ENCODE measurements at regions not wholly inside any gene's neighbourhood (a gene's known extent, or its start where the extent isn't known, plus 50 kb on each side); places are given as distances from the start of the nearest gene placed in this dataset.
"Not testable (repeated sequence)": the region's sequence is repeated elsewhere in the genome, so short reads cannot be mapped to it uniquely, and the experiment has no call there.

DNA sequence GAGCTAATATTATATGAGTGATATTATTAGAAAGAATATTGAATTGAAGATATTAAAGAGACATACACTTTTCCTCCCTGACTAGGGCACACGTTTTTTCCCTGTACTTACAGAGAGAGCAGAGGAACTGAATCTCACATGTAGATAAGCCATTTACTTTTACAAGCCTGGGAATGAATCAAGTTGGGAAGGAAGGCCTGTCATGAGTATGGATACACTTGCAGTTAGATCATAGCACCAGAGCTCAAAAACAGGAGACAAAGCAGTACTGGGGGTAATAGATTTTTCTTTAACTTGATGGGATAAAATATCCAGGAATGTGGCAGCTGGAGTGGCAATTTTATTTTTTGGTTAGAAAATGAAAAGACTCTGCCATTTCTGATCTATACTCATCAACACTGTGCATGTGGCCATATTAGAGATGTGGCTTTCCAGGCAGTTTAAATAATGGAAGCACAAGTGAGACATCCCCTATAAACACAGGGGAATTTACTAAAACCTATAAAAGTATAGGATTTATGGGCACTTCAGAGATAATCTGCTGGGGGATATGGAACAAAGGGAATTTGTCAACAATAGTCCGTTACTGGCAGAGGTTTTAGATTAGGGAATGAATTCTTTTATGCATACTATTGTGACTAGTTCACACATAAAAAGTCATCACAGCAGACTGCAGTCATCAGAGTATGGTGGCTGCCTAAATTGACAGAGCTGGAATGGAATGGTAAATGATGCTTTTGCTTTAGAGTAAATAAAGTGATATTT is 657.7 kb upstream of the MBL2 start:
- DNase-seq, result no peak

DNA sequence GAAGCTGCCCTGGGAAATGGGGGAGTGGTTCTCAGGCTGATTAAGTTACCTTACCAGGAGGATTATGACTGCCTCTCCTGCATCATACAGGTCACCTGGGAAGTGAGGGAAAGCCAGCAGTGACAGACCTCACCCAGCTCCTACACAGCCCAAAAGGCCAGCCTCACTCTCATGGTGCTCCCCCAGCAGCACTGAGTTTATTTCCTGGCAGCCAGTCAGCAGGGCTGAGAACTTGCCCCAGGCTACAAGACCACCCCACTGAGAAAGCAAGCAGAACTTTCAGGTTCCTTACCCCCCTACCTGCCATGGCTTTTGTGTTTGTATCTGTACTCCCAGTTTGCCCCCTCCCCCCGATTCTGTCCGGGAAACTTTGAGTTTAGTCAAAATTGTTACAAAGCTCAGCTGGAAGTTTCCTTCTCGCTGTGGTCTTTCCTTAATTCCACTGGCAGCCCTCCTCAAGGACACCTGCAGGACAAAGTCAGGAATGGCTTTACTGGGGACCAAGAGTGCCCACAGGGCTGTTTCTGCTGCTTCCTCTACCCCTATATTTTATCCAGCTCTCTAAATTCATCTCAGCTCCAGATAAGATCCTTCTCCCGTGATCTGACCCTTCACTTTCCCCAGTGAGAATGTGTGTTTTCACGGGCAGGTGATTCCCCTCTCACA is 649.8 kb upstream of the MBL2 start:
- no peak for DNase-seq

DNA sequence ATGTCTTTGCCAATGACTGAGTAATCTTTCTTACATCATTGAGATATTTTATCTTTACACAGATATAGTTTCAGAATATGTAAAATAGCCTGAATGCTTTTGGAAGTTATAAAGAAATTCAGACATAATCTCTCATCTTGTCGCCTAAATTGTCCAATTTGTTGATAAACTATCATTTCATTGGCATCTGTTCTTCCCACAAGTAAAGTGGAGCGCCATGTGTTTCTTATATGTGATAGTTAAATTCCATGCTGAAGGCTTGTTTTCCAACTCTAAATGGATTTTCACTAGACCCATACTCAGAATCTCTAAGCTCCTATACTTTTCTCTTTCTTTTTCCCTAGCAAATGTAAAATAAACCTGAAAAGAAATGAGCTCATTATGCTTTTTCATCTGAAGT is 640.1 kb upstream of the MBL2 start:
- DNase-seq, result no peak

DNA sequence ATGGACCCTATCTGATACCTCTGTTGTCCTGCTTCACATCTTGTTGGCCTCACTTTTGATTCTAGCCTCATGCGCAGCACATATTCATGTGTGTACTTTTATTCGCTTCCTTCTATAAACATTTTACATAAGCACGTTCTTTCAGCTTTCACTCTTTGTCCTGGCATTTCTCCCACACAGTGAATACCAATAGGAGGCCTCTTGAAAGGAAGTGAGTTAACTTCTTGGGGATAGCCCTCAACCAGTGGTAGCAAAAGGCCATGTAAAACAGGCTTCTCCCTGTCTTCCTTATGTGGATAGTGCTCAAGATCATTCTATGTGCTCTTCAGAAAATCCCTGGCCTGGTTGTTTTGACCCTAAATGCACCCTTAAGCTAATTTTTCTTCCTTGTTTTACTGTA is 633.9 kb upstream of the MBL2 start:
- no peak for DNase-seq

DNA sequence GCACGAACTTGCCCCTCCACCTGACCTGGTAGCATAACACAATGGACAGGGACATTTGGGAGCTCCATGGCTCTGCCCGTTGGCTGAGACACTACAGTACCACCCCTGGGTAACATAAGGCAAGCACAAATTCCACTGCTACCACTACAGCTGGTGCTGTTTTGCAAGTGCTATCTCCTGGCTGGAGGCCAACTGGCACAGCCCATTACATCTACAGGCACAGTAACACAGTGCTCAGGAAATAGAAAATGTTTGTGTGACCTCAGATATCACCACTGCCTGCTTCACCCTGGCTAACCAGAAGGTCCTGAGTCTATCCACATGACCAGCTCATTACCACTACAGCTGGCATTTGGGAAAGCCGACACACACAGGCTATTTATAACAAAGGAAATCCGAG is 631.1 kb upstream of the MBL2 start:
- no peak for DNase-seq

DNA sequence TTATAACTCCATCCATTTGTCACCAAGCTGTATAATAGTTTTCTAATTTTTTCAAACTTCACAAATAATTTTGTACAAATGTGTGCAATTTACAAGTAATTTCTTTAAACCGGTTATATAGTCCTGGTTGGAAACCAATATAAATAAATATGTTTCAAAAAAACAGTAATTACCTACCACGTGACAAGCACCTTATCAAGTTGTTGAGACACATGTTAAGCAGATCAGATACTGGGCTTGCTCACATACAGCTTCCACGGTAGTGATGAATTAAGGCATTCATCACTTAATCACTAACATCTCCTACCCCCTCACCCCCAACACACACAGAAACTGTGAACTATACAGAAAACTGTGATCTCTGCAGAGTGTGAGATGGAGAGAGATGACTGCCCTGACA is 630.0 kb upstream of the MBL2 start:
- DNase-seq, result no peak

DNA sequence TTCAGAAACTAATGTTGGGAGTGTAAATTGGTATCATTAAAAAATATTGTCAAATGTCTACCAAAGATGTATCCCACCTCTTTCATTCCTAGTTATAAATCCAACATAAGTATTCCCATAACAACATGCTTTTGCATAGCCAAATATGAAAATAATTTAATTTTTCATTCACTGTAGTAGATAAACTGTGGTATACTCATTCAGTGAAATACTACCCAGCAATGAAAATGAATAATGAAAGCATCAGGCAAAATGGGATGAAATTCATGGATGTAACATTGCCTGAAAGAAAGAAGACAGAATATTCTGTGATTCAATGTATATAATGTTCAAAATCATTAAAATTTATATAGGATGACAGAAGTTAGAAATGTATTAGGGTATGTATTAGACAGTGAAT is 629.0 kb upstream of the MBL2 start:
- no peak for DNase-seq

DNA sequence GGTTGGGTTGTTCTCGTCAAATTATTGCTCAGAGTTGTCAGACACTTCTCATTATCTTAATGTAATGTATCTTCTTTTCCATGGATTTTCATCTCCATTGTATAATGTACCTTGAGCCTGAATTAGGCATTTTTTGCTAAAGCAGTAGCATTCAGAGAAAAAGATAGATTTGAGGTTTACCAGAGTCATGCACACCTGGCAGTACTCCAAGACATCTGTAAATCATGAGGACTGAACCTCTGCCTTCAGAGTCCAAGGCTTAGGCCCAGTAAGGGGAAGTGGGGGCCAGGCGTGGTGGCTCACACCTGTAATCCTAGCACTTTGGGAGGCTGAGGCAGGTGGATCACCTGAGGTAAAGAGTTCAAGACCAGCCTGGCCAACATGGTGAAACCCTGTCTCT is 624.3 kb upstream of the MBL2 start:
- no peak for DNase-seq

DNA sequence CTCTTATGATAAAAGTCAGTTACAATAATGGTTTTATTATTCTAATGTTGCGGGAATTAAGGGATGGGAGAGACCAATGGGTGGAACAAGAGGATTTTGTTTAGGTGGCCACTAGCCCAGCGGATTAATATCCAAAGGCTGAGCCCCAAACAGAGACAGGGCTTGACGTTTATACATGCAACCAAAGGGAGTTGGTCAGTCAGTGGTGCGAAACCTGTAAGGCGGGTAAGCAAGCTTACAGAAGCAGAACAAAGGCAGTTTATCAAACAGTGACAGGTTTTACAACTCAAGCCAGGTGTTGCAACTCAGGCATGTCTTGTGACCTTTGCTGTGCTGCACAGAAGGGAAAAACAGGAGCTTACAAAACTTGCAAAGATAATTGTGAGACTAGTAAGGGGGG is 622.9 kb upstream of the MBL2 start:
- no peak for DNase-seq

DNA sequence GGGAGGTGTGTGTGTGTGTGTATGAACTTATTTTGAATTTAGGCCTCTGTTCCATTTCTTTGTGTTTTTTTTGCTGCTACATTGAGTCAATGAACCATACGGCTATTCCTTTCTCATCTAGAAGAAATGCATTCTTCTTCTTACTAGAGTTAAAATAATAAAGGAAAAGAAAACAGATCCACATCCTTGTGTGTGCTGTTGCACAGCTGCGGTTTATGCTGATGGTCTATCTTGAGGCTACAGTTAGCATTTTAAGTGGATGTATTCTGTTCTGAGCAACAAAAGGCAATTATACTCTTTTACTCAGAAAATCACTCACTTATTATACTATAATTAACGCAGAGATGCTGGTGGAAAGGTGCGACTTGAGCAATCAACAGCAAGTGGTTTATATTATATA is 615.0 kb upstream of the MBL2 start:
- DNase-seq, result no peak

DNA sequence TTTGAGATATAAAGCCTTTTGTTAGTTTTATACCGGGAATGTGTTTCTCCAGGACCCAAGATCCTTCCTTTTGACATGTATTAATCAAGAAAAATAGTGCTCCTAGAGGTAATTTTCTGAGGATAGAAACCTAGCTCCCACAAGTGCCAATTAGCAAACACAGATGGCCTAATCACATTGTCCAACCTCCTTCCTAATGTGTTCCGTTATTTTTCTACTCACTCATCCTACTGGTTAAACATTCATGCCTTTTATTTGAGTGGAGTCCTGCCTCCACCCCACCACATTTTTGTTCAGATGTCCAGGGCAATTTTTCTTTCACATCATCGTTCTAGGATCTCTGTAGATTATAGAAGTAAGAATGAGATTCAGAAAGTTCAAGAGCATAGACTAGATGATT is 610.0 kb upstream of the MBL2 start:
- no peak for DNase-seq

DNA sequence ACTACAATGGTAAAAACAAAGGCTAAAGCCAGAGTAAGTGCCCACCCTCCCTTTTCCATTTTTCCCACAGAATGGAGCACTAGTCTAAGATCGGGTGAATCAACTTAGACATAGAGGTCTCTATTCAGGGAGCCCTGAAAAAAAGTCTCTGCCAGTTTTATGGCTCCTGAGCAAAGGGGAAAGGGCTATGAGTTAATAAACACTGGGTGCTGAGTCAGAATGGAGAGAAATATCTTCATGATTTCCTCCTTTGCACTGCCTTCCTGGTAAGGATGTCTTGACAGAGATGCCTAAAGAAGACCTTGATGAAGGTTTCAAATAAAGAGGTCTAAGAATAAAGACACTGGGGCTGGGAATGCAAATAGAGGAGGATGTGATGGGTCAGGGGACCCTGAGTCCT is 607.4 kb upstream of the MBL2 start:
- no peak for DNase-seq

DNA sequence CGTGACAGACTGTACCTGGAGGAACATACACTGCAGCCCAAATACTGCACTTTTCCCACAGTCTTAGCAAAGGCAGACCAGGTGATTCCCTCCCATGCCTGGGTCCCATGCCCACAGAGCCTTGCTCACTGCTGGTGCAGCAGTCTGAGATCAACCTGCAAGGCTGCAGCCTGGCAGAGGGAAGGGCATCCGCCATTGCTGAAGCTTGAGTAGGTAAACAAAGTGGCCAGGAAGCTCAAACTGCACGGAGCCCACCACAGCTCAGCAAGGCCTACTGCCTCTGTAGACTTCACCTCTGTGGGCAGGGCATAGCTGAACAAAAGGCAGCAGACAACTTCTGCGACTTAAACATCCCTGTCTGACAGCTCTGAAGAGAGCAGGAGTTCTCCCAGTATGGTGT is 597.8 kb upstream of the MBL2 start:
- no peak for DNase-seq

DNA sequence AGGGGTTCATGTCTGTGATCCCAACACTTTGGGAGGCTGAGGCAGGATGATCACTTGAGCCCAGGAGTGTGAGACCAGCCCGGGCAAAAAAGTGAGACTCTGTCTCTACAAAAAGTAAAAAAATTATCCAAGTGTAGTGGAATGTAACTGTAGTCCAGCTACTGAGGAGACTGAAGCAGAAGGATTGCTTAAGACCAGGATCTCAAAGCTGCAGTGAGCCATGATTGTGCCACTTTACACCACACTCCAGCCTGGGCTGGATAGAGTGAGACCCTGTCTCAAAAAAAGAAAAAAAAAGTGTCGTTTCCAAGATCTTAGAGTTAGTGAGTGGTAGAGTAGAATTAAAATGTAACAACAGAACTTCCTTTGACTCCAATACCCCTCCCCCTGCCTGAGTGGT is 589.4 kb upstream of the MBL2 start:
- no peak for DNase-seq

DNA sequence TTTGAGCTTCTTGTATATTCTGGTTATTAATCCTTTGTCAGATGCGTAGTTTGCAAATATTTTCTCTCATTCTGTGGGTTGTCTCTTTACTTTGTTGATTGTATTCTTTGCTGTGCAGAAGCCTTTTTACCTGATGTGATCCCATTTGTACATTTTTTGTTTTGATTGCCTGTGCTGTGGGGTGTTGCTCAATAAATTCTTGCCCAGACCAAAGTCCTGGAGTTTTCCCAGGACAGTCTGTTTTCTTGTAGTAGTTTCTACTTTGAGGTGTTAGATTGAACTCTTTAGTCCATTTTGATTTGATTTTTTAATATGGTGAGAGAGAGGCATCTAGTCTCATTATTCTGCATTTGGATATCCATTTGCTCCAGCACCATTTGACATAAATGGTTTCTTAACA is 588.7 kb upstream of the MBL2 start:
- no peak for DNase-seq

DNA sequence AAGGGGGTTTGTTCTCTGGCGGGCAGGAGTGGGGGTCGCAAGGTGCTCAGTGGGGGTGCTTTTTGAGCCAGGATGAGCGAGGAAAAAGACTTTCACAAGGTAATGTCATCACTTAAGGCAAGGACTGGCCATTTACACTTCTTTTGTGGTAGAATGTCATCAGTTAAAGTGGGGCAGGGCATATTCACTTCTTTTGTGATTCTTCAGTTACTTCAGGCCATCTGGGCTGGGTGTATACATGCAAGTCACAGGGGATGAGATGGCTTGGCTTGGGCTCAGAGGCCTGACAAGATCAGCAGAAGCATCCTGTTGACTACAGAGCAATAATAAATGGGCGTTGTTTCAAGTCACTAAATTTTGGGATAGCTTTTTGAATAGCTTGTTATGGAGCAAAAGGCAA is 586.4 kb upstream of the MBL2 start:
- DNase-seq, result not testable (repeated sequence)

DNA sequence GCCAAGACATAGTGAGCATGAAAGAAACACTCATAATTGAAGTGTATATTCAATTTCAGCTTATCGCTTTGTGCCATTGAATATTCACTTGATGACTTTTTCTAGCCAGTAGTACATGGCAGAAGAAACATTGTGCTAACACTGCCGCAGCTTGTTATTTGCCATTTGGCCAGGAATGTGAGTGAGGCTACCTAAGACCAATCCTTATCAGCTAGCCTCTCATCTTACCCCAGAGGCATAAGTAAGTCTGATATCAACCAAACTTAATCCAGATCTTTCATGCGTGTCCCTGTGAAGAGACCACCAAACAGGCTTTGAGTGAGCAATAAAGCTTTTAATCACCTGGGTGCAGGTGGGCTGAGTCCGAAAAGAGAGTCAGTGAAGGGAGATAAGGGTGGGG is 586.0 kb upstream of the MBL2 start:
- DNase-seq, result no peak

DNA sequence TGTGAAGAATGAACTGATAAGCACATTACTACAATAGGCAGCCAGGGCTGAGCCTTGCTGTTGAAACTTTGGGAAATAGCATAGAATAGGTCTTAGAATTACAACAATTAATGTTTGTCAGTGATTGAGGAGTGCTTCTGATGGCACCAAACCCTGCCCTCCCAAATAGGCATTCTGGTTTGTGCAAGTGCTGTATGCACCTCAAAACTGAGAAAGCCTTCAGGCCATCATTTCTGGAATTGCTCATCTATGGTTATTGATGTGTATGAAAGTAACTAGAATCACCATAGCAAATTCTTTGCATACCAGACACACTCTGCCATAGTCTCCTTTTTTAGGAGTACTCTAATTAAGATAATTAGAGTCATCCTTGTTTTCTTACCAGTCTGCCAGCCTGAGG is 585.0 kb upstream of the MBL2 start:
- DNase-seq, result no peak

DNA sequence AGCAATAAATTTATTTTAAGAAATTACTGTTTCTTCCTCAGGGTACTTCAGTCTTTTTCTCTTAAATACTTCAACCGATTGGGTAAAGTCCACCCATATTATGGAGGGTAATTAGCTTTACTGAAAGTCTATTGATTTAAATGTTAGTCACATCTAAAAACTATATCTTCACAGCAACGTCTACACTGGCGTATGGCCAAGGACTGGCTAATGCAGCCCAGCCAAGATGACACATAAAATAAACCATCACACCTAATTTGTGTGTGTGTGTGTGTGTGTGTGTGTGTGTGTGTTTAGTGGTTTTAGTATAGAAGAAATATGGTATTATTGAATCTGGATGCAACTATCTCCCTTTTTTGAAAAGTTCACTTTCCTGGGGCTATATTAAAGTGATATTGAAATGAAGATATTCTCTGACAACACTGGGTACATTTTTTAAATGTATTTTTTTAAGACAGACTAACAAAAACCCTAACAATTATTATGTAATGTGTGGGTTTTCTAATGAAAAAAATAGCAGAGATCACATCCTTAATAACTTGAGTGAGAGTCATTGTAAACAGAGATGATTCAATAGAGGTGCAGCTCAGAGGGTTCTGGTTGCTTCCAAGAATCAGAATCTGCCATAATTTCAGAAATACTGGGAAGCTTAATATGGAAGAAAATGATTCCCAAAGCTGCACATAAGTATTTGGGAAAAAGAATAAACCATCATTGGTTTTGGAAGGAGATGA is 584.2 kb upstream of the MBL2 start:
- no peak for DNase-seq

DNA sequence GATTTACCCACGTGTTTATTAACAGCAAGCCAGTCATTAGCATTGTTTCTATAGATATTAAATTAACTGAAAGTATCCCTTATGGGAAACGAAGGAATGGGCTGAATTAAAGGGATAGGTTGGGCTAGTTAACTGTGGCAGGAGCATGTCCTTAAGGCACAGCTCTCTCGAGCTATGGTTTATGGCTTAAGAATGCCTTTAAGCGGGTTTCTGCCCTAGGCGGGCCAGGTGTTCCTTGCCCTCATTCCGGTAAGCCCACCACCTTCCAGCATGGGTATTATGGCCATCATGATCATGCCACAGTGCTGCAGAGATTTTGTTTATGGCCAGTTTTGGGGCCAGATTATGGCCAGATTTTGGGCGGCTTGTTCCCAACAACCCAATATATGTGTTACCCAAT is 569.9 kb upstream of the MBL2 start:
- DNase-seq, result not testable (repeated sequence)

DNA sequence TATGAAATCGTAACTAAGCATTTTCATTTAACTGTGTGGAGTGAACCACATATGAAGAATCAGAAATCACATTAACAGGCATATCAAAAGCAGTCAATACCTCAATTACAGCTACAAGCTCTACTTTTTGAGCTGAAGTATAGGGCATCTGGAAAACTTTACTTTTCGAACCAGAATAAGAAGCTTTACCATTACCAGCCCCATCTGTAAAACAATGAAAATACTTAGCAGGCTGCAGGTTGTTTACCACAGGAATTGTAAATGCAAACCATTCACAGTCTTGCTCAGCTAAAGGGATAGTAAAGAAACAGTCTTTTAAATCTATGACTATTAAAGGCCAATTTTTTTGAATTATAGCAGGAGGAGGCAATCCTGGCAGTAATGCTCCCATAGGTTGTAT is 565.6 kb upstream of the MBL2 start:
- DNase-seq, result not testable (repeated sequence)

DNA sequence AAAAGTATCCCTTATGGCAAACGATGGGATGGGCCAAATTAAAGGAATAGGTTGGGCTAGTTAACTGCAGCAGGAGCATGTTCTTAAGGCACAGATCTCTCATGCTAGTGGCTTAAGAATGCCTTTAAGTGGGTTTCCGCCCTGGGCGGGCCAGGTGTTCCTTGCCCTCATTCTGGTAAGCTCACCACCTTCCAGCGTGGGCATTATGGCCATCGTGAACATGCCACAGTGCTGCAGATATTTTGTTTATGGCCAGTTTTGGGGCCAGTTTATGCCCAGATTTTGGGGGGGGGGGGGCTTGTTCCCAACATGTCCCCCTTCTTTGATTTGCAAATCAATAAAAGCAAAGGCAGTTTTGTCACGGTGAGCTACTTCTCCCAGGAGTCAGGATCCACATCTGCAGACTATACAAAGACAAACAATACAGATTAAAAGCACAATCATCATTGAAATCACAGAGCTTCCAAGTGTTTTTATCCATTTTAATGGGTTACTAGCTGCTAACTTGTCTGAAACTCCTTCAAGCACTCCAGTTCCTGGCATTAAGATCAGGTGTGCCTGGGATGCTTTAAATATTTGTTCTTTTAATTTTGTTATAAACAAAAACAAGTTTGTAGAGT is 563.3 kb upstream of the MBL2 start:
- not testable (repeated sequence) for DNase-seq

DNA sequence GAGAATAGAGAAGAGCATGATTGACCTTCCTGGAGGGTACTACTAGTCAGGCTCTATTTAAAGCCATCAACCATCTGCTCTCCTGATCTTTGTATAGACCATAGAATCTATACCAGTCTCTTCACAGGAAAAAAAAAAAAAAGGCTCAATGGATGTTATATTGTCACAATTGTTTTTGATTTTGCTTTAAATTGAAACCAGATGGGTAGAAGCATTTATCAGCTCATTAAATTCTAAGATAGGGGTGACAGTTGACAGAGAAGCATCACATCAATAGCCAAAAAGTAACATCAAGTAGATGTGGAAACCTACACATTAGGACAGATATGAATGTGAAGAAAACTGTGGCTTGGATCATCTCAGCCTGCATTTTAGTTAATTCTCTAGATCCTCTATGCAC is 558.9 kb upstream of the MBL2 start:
- no peak for DNase-seq
